GM18517 (cell line): ENCODE measurements at regions not wholly inside any gene's neighbourhood (a gene's known extent, or its start where the extent isn't known, plus 50 kb on each side); places are given as distances from the start of the nearest gene placed in this dataset.
"Not testable (repeated sequence)": the region's sequence is repeated elsewhere in the genome, so short reads cannot be mapped to it uniquely, and the experiment has no call there.

Experiments used
- ATAC-seq: cut with Tn5 transposase; IDR thresholded peaks from one replicate; pipeline ENCODE4 v1.9.1; 2021; ENCODE audit warnings: mild to moderate bottlenecking, moderate library complexity; ENCODE audit not compliant: unreplicated experiment

GRCh38 chr14:95818581-95818980 is 58.1 kb upstream of the TUNAR start:
- ATAC-seq, result no peak

GRCh38 chr14:95817271-95817670 is 59.4 kb upstream of the TUNAR start:
- no peak for ATAC-seq

DNA sequence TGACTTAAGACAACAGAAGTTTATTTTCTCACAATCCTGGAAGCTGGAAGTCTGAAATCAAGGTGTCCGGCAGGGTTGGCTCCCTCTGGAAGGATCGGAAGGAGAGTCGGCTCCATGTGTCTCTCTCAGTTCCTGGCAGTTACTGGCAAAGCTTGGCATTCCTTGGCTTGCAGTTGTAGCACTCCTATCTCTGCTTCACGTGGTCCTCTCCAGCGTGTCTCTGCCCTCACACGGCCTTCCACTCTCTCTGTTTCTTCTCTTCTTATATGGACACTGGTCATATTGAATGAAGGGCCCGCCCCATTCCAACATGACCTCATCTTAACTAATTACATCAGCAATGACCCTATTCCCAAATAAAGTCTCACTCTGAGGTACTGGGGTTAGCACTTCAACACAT is 60.1 kb upstream of the TUNAR start:
- ATAC-seq, result no peak

- no peak for ATAC-seq
These were observed 61.4 kb upstream of the TUNAR start for GRCh38 chr14:95815226-95815690.

DNA sequence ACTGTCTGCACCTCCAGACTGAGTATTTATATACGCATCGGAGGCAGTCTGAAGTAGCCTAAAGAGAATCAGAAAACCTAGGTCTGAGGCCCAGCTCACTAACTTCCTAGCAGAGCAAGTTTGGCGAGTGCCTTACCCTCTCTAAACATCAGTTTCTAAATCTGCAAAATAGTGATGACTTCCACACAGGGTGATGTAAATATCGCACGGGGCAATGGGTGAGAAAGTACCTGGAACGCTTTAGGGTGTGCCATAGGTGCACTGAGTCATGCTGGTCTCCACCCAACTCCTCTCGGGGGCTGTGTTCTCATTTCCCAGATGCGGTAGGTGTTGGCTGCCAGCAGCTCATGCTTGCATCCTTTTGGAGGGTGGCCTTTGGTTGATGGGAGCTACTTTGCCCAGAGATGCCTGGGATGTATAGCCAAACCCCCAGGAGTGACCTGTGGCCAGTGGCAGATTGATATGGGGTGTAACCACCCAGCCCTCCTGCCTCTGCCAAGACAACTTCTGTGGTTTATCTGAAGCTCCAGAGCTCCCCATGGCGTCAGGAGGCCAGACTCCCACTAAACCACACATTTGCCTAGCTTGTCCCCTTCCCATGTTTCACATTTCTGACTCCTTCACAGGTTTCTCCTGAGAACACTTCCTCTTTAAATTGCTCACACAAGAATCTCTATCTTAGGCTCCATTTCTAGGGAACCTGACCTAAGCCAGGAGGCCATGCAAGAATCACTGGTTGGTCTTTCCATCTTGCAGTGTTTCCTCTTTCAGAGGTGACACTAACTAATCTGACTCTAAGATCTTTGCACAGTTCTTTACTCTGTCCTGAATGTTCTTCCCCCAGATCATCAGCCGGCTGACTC is 62.0 kb upstream of the TUNAR start:
- no peak for ATAC-seq

- no peak for ATAC-seq
These were observed 64.8 kb upstream of the TUNAR start for GRCh38 chr14:95811813-95812212.

GRCh38 chr14:95808371-95808770 is 68.3 kb upstream of the TUNAR start:
- no peak for ATAC-seq

GRCh38 chr14:95796788-95797187 is 79.8 kb upstream of the TUNAR start:
- no peak for ATAC-seq

- no peak for ATAC-seq
These were observed 74.0 kb upstream of the TCL1A start for GRCh38 chr14:95787941-95788340.

DNA sequence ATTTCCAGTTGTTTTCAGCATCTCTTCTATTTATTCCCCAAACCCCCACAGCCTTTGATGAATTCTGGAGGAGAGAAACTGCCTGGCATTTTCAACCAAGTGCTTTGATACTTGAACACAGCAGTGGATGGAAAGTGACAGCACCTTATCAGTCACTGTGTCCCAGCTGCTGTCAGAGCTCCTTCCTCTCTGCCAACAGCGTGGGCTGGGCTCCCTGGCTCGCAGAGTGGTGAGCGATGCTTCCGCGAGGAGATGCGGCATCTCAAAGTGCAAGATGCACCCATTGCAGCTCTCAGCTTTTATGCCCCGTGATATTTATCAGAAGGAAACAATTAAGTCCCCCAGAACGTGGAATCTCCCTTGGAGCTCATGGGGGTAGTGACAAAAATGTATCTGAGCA is 72.6 kb upstream of the TCL1A start:
- ATAC-seq, result no peak

GRCh38 chr14:95784137-95784536 is 70.2 kb upstream of the TCL1A start:
- no peak for ATAC-seq

DNA sequence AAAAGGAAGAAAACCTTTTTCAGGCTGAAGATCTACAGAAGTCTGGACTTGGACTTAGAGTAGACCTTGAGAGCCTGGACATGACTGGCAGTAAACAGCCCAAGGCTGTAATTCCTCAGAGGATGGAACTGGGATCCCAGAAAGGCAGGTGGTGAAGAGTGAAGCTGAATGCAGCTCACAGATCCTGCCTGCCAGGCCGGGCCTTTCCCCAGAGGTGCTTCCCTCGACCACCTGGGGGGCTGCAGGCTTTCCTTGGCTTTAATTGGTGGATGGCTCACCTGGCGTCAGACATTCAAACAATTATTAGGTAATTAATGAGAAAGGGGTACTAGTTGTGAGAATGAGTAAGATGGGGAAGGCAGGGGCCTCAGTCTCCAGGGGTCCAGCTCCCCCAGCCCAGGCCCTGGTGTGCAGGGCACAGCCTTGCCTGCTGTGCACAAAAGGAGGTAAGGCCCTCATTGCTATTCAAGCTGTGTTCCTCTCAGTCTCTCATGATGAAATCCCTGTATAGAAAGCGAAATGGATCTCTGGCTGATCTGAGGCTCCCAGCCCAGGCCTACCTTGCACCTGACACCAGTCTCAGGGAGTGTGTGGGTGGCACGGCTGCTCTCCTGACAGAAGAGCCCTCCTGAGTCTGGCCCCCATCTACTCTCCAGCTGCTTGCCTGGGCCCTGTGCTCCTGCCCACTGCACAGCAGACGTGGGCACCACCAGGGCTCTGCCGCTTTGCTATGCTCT is 63.0 kb upstream of the TCL1A start:
- no peak for ATAC-seq

DNA sequence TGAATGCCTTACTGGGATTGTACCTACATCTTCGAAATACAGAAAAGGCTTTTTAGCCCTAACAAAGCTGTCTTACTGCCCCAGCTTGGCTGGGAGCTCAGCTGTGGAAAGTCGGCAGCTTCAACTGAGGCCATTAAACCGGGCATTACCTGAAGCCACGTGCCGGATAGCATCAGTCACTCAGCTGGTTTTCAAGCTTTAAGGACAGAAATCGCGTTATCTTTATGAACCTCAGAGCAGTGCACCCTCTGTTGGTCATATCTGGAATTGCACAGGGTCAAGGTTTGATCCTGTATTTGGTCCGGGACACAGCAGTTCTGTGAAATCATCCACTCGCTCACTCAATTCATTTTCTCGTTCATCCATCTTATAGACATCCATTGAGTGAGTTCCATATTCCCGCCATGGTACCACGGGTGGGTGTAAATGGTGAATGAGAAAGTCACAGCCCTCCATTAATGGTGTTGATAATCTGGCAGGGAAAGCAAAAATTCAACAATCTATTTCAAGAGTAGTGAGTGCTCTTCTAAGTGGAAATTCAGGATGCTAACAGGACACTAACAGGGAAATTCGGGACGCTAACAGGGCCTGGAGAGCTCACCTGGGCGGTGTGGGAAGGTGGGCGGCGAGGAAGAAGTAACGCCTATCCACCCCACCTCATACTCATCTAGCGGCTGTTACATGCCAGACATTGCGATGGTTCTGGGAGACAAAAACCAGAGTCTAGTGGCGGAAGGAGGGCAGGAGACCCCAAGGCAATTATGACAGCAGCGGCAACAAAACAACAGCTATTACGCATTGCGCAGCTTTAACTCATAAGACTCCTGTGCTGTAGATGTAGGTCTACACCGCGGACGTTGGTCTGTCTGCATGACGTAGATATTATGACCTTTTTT is 60.6 kb upstream of the TCL1A start:
- peak; percentile 64 for ATAC-seq

- ATAC-seq, result no peak
These were observed 56.9 kb upstream of the TCL1A start for GRCh38 chr14:95770777-95771176.

DNA sequence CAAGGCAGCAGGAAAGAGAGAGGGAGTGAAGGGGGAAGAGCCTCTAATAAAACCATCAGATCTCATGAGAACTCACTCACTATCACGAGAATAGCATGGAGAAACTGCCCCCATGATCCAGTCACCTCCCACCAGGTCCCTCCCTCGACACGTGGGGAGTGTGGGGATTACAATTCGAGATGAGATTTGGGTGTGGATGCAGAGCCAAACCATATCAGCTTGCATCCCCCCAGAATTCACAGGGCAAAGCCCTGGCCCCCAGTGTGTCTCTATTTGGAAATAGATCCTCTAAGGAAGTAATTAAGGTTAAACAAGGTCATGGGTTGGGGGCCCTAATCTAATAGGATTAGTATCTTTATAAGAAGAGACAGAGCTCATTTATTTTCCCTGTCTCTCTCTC is 56.1 kb upstream of the TCL1A start:
- ATAC-seq, result no peak

GRCh38 chr14:95769431-95769830 is 55.5 kb upstream of the TCL1A start:
- ATAC-seq, result not testable (repeated sequence)

DNA sequence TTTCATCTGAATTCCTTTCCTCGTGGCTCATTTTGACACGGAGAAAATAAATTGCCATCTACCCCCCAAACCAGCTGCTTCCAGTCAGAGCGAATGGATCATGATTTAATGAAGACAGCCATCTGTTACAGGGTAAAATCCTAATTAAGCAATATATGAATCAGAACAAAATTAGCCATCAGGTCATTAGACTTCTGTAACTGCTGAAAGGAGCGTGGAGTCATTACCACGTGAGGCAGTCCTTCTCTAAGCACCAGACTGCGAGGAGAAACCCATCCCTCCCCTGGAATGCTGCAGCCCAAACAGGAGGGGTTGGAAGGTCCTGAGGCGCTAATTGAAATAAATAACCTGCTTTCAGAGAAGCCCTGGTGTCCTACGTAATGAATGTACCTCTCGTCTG is 51.1 kb upstream of the TCL1A start:
- no peak for ATAC-seq

- no peak for ATAC-seq
These were observed 50.0 kb upstream of the TCL1A start for GRCh38 chr14:95763875-95764274.
